Endothelial cell of umbilical vein (primary cell): ENCODE measurements at regions not wholly inside any gene's neighbourhood (a gene's known extent, or its start where the extent isn't known, plus 50 kb on each side); places are given as distances from the start of the nearest gene placed in this dataset.

Experiments used
- BruUV-seq: library from RNA; stranded (reverse); fragments of 400-500 nt; replicated peaks from 2 replicates; lab custom pipeline; 2021; lab: Mats Ljungman, UMichigan
- CTCF ChIA-PET: fragments of 300-600, 350-600 bp; sonication (Branson Sonifier 250); formaldehyde crosslinking; loops from one replicate; lab custom pipeline; 2021; ENCODE audit warnings: antibody characterized with exemption, inconsistent platforms; lab: Charles Lee
- POLR2A ChIA-PET: fragments of 300-600, 350-600 bp; sonication (Branson Sonifier 250); formaldehyde crosslinking; loops from one replicate; lab custom pipeline; 2021; ENCODE audit warnings: antibody characterized with exemption, inconsistent platforms; lab: Charles Lee
- DNase-seq: peaks from one replicate; pipeline ENCODE4 v3.0.0-alpha.2; 2011; ENCODE audit warnings: low read depth, low spot score
- FAIRE-seq: peaks from 2 replicates; lab custom pipeline; 2011; peaks lifted over from hg19 to GRCh38; lab: Jason Lieb, UNC
- H2AFZ ChIP-seq: 2 replicates; pipeline ENCODE4 v1.6.0; 2012; ENCODE audit warnings: low read depth, low read length, control low read depth, inconsistent platforms
- H3K27ac ChIP-seq: 2 replicates; pipeline ENCODE4 v1.5.1; 2011; ENCODE audit warnings: low read depth, mild to moderate bottlenecking, control low read depth, low read length, moderate library complexity; ENCODE audit not compliant: insufficient read depth
- H3K27me3 ChIP-seq, 2 experiments: 2 replicates each; pipeline versions ENCODE4 v1.6.0 to v1.6.1; 2011; ENCODE audit warnings: low read length in 2 of 2, mixed read lengths in 1 of 2; ENCODE audit not compliant: control insufficient read depth in 2 of 2, insufficient read depth in 2 of 2
- H3K36me3 ChIP-seq, 2 experiments: 2 replicates in 1 of 2; 3 replicates in 1 of 2; pipeline ENCODE4 v1.5.1; 2011; ENCODE audit warnings: low read length in 2 of 2, mild to moderate bottlenecking in 1 of 2, moderate library complexity in 1 of 2; ENCODE audit not compliant: control insufficient read depth in 2 of 2, insufficient read depth in 2 of 2; ENCODE audit errors: extremely low read depth in 1 of 2
- H3K4me1 ChIP-seq: 3 replicates; pipeline ENCODE4 v1.5.1; 2011; ENCODE audit warnings: mild to moderate bottlenecking, low read length; ENCODE audit not compliant: control insufficient read depth, insufficient read depth; ENCODE audit errors: extremely low read depth
- H3K4me2 ChIP-seq: 2 replicates; pipeline ENCODE4 v1.6.1; 2011; ENCODE audit warnings: low read length, control low read depth, mixed read lengths; ENCODE audit not compliant: insufficient read depth
- H3K4me3 ChIP-seq, 3 experiments: fragments of 200-600 bp in 1 of 3; sonication (generic), shearing (Covaris generic) in 1 of 3; replicated peaks in 1 of 3; 2 replicates each; pipeline ENCODE4 v1.5.1; 2011 to 2016; ENCODE audit warnings: control low read depth in 3 of 3, low read length in 3 of 3, mild to moderate bottlenecking in 2 of 3, inconsistent platforms in 1 of 3, low read depth in 1 of 3, moderate library complexity in 1 of 3; ENCODE audit not compliant: insufficient read depth in 1 of 3
- H3K79me2 ChIP-seq: 2 replicates; pipeline ENCODE4 v1.6.0; 2012; ENCODE audit warnings: low read length, inconsistent platforms; ENCODE audit not compliant: control insufficient read depth, insufficient read depth
- H3K9ac ChIP-seq: replicated peaks from 2 replicates; pipeline ENCODE3; 2011; ENCODE audit warnings: low read length, control low read depth; ENCODE audit not compliant: insufficient read depth; ENCODE audit errors: extremely low read depth
- H3K9me1 ChIP-seq: replicated peaks from 3 replicates; pipeline ENCODE4 v1.6.0; 2011; ENCODE audit warnings: mild to moderate bottlenecking, low read length; ENCODE audit not compliant: control insufficient read depth, insufficient read depth; ENCODE audit errors: extremely low read depth
- H3K9me3 ChIP-seq: replicated peaks from 2 replicates; pipeline ENCODE4 v1.5.1; 2012; ENCODE audit warnings: low read length, inconsistent platforms; ENCODE audit not compliant: control insufficient read depth, insufficient read depth
- H4K20me1 ChIP-seq: replicated peaks from 2 replicates; pipeline ENCODE3; 2011; ENCODE audit warnings: mild to moderate bottlenecking, low read length; ENCODE audit not compliant: control insufficient read depth, insufficient read depth; ENCODE audit errors: extremely low read depth
- CTCF ChIP-seq, 2 donors: IDR thresholded peaks; 1 replicate in 1 of 2; 2 replicates in 1 of 2; pipeline ENCODE4 v1.5.1; 2011; ENCODE audit warnings: low read length in 2 of 2, mild to moderate bottlenecking in 2 of 2, moderate library complexity in 2 of 2, control low read depth in 1 of 2, inconsistent platforms in 1 of 2, low read depth in 1 of 2; ENCODE audit not compliant: insufficient read depth in 1 of 2; ENCODE audit errors: extremely low read depth in 1 of 2
- EZH2 ChIP-seq: IDR thresholded peaks from 2 replicates; pipeline ENCODE4 v1.6.1; 2012; ENCODE audit warnings: borderline replicate concordance, low read depth, mild to moderate bottlenecking, moderate library complexity, low read length, inconsistent platforms; ENCODE audit not compliant: severe bottlenecking
- FOS ChIP-seq: IDR thresholded peaks from 2 replicates; pipeline ENCODE4 v1.6.1; 2011; ENCODE audit warnings: mild to moderate bottlenecking, low read length, moderate library complexity, borderline replicate concordance; ENCODE audit not compliant: insufficient read depth
- GATA2 ChIP-seq: IDR thresholded peaks from 2 replicates; pipeline ENCODE4 v1.7.0; 2011; ENCODE audit warnings: low read depth, mild to moderate bottlenecking, moderate library complexity, mixed read lengths, low read length; ENCODE audit not compliant: insufficient read length, insufficient read depth
- JUN ChIP-seq: IDR thresholded peaks from 2 replicates; pipeline ENCODE4 v1.6.1; 2011; ENCODE audit warnings: borderline replicate concordance, low read depth; ENCODE audit not compliant: insufficient read length, insufficient read depth
- MAX ChIP-seq: IDR thresholded peaks from 2 replicates; pipeline ENCODE4 v1.6.1; 2011; ENCODE audit not compliant: insufficient read depth, insufficient read length
- MYC ChIP-seq: IDR thresholded peaks from one replicate; pipeline ENCODE4 v1.6.1; 2011; ENCODE audit warnings: mild to moderate bottlenecking, low read depth, low read length
- POLR2A ChIP-seq: IDR thresholded peaks from 2 replicates; pipeline ENCODE4 v1.6.1; 2012; ENCODE audit warnings: low read depth, mild to moderate bottlenecking, control low read depth, low read length
- POLR2AphosphoS5 ChIP-seq: IDR thresholded peaks from 2 replicates; pipeline ENCODE4 v1.6.1; 2012; ENCODE audit warnings: low read depth, mild to moderate bottlenecking, control low read depth, low read length, moderate library complexity; ENCODE audit not compliant: insufficient read depth
- dilution Hi-C: fragments of 300-500 bp; cut with MboI; formaldehyde crosslinking; loops from one replicate; pipeline ENCODE4 v1.15.0; 2019; ENCODE audit warnings: low sequenced_read_pairs; ENCODE audit not compliant: extremely low pct_ligation_motif_present
- intact Hi-C: fragments of 100-400 bp; cut with micrococcal nuclease; formaldehyde crosslinking; loops from one replicate; pipeline ENCODE4 v1.10.0; 2022

- CTCF ChIA-PET = interaction anchor here (0.6 to 1.0 kb wide), 3 partner anchors 10 to 264 kb away, joined by 3 to 5 read pairs (median 4); no protein-coding TSS in a partner anchor
- dilution Hi-C loops = no loop called here
These were observed 494.5 kb downstream of the RMST start for GRCh38 chr12:97957109-97957508.

More at GRCh38 chr12:97957109-97957508, 494.5 kb downstream of the RMST start:
- intact Hi-C loops = no loop called here
- POLR2A ChIA-PET = no interaction called here
- no TSS peak for BruUV-seq
- Histone ChIP-seq H3K4me2 (no peak overlapping the region), H3K9me1 (no peaks in the 10 kb centered on the region), H3K36me3 (no peaks in the 10 kb centered on the region), H3K4me3 (no peak overlapping the region), H3K79me2 (no peaks in the 10 kb centered on the region), H3K27ac (no peak overlapping the region), H3K9me3 (no peaks in the 10 kb centered on the region), H3K27me3 (no peaks in the 10 kb centered on the region), H4K20me1 (no peaks in the 10 kb centered on the region), H3K4me1 (no peaks in the 10 kb centered on the region), H2AFZ (no peak overlapping the region), H3K9ac (no peak overlapping the region)
- FAIRE-seq (no peak), DNase-seq (no peak)
- TF ChIP-seq CTCF (IDR thresholded peaks at IDR 0.05; ENCODE audit: extremely low read depth in 1 of 2, insufficient read depth in 1 of 2, low read depth in 1 of 2, low read length in 2 of 2) = no peak
- TF ChIP-seq POLR2AphosphoS5 = no peak
- no peak for TF ChIP-seq FOS
- no peak for TF ChIP-seq MYC
- no peak for TF ChIP-seq MAX
- TF ChIP-seq POLR2A = no peak
- no peak for TF ChIP-seq JUN
- TF ChIP-seq EZH2 = no peak
- TF ChIP-seq GATA2 = no peak
